ENCODE measurements at regions not wholly inside any gene's neighbourhood (a gene's known extent, or its start where the extent isn't known, plus 50 kb on each side); places are given as distances from the start of the nearest gene placed in this dataset.

- H3K9me3 ChIP-seq = no peaks in the 10 kb centered on the region
- no peaks in the 10 kb centered on the region for H3K36me3 ChIP-seq
- H3K27ac ChIP-seq = no peak overlapping the region
- no peak for TF ChIP-seq POLR2A (IDR thresholded peaks at IDR 0.05)
- TF ChIP-seq CTCF (IDR thresholded peaks at IDR 0.05) = no peak
- DNase-seq = no peak
- no peaks in the 10 kb centered on the region for H3K4me1 ChIP-seq
- H3K27me3 ChIP-seq = no peaks in the 10 kb centered on the region
- H3K4me3 ChIP-seq = no peak overlapping the region
Observed at GRCh38 chr1:164479242-164479641, 79.7 kb upstream of the PBX1 start.

GRCh38 chr1:164480285-164480907 lies 78.6 kb upstream of the PBX1 start:
- H3K27me3 ChIP-seq = no peaks in the 10 kb centered on the region
- no peaks in the 10 kb centered on the region for H3K36me3 ChIP-seq
- H3K4me1 ChIP-seq = no peaks in the 10 kb centered on the region
- TF ChIP-seq CTCF (IDR thresholded peaks at IDR 0.05) (no peak), POLR2A (IDR thresholded peaks at IDR 0.05) (no peak)
- no peak for DNase-seq
- H3K9me3 ChIP-seq = no peaks in the 10 kb centered on the region
- H3K27ac ChIP-seq = no peak overlapping the region
- no peak overlapping the region for H3K4me3 ChIP-seq

GRCh38 chr1:164495905-164496304 lies 63.1 kb upstream of the PBX1 start:
- no peaks in the 10 kb centered on the region for H3K36me3 ChIP-seq
- DNase-seq = no peak
- no peak overlapping the region for H3K4me3 ChIP-seq
- no peaks in the 10 kb centered on the region for H3K4me1 ChIP-seq
- H3K9me3 ChIP-seq = no peaks in the 10 kb centered on the region
- H3K27me3 ChIP-seq = no peaks in the 10 kb centered on the region
- no peak for TF ChIP-seq POLR2A (IDR thresholded peaks at IDR 0.05)
- TF ChIP-seq CTCF (IDR thresholded peaks at IDR 0.05) = no peak
- H3K27ac ChIP-seq = no peak overlapping the region

- TF ChIP-seq CTCF (IDR thresholded peaks at IDR 0.05) (no peak), POLR2A (IDR thresholded peaks at IDR 0.05) (no peak)
- Histone ChIP-seq H3K4me3 (no peak overlapping the region), H3K36me3 (no peaks in the 10 kb centered on the region), H3K27ac (no peak overlapping the region), H3K4me1 (no peaks in the 10 kb centered on the region), H3K27me3 (no peaks in the 10 kb centered on the region), H3K9me3 (no peaks in the 10 kb centered on the region)
- DNase-seq = no peak
Observed at GRCh38 chr1:164498792-164499191, 60.2 kb upstream of the PBX1 start.

- no peak for DNase-seq
- Histone ChIP-seq H3K4me1 (no peaks in the 10 kb centered on the region), H3K36me3 (no peaks in the 10 kb centered on the region), H3K9me3 (no peaks in the 10 kb centered on the region), H3K27me3 (no peaks in the 10 kb centered on the region), H3K27ac (no peak overlapping the region), H3K4me3 (no peak overlapping the region)
- TF ChIP-seq POLR2A (IDR thresholded peaks at IDR 0.05) (no peak), CTCF (IDR thresholded peaks at IDR 0.05) (no peak)
Observed at GRCh38 chr1:164504749-164505148, 54.2 kb upstream of the PBX1 start.

Small RNA genes lying in the stretch of these regions (small RNA-seq; reads per million reads assigned to genes)
- gene RF00012 (0 reads per million in 2 donors), gene RNA5SP62 (0 reads per million in 2 donors), gene RNA5SP63 (0 reads per million in 2 donors), gene RNU5F-6P (0 reads per million in 2 donors)

All from Peyer's patch (tissue), 4 donors.